ENCODE measurements at regions not wholly inside any gene's neighbourhood (a gene's known extent, or its start where the extent isn't known, plus 50 kb on each side); places are given as distances from the start of the nearest gene placed in this dataset.

DNA sequence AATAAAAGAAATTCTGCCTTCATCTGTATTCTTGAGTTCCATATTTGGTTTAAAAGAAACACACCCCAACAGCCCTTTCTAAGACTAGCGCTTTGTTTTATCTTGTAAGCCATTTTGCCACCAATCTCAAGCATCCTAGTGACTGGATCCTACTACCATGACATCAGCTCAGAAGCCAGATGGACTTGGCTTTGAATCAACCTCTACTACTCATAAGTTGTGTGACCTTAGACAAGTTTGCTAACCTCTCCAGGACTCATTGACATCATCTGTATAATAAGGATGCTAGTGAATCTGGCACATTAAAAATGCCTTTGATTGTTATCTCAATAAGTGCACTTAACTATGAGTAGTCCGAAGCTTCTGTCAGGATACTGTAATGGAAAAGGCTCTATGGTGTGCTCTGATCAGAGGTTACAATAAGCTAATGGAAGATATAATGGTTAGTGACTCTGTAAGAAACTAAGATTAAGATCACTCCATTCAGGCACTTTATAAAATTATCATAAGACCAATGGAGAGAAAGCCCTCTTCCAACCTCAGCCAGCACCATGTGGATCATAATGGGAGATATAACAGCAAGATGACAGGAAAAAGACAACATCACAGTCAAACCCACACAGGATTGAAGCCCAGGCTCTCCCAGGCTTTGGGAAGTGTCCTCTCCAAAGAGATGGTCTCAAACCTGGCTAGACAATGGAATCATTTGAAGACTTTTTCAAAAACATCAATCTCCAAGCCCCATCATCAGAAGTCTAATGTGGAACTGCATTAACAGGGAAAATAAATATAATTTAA lies 180.6 kb upstream of the MIR17HG start:
- DNase-seq (ENCODE audit: low spot score), result no peak

DNA sequence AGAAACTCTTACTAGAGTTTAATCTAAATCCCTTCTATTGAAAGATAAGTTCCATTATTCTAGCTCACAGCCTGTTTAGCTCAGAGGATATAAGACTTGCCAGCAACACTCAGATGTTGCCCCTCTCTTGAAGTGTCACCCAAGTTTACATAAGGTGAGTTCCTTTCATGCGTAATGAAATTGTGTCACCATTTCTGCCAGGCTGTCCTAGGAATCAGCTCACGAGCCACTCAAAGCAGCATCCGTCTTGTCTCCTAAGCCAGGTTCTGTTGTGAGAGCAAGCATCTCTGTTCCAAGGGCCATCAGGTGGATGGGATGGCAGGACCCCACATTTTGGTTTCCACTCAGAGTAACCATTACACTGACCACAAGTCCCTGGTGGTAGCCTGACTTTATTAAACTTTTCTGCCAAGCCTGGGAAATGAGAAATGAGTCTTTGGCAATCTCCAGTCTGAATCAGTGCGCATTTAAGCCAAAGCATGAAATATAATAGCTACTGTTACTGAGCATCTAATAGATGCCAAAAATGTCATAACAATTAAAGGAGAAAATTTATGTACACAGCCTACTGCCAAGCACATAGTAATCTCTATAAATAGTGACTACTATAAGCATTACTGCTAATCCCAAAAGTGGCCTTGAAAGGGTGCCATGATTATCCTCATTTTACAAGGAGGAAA lies 179.6 kb upstream of the MIR17HG start:
- DNase-seq (ENCODE audit: low spot score), result no peak

DNA sequence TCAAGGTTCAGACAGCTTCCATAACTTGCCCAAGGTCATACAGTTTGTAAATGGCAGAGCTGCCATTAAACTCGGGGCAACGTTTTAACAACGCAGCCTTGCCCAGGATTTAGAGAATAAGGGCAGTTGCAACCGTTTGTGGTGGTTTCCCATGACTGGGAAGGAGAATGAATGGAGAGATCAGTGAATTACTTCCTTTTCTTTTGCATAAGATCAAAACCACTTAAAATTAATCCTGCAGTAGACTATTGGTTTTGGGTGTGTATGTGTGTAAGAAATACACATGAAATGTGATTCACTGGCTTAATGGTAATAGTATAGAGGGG lies 179.1 kb upstream of the MIR17HG start:
- DNase-seq (ENCODE audit: low spot score), result no peak

DNA sequence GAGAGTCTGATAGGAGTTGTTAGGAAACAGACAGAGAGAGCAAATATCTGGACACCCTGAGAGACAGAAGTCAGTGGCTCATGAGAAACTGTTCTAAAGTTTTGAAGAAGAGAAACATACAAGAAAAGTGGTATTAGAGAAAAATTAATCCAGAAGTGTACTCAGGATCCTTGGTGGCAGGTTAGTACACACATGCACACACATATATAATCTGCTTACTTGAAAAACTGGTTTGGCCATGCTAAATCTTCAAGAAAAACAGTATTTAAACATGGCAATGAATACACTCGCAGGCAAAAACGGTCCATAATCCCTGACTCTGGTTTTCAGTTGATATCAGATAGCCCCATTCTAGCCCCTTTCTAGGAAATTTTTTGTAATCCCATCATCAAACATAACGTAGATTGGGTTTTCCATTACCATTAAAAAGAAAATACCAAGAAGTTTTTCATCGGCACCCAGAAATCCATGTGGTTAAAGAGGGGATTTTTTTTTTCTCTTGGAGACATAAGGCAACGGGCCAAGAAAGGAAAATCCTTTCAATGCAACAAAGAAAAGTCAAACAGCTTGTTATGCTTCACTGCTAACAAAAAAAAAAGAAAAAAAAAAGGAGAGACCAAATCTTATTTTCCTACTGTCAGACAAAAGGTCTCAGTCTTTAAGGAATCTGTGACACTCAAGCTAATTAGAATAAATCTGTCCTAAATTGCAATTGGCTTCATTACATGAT lies 178.0 kb upstream of the MIR17HG start:
- DNase-seq (ENCODE audit: low spot score), result no peak

DNA sequence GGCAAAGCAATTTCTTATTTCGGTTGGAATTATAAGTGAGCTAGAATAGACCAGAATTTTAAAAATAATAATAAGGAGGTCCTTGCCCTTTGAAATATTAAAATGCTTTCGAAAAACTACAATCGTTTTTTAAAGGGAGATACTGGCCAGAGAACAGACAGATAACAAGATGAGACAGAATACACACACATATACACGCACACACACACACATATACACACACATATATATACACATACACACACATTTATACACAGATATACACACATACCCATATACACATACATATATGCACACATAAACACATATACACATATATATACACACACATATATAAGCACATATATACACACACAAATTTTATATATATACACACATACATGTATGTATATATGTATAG lies 175.3 kb upstream of the MIR17HG start:
- DNase-seq (ENCODE audit: low spot score), result no peak

DNA sequence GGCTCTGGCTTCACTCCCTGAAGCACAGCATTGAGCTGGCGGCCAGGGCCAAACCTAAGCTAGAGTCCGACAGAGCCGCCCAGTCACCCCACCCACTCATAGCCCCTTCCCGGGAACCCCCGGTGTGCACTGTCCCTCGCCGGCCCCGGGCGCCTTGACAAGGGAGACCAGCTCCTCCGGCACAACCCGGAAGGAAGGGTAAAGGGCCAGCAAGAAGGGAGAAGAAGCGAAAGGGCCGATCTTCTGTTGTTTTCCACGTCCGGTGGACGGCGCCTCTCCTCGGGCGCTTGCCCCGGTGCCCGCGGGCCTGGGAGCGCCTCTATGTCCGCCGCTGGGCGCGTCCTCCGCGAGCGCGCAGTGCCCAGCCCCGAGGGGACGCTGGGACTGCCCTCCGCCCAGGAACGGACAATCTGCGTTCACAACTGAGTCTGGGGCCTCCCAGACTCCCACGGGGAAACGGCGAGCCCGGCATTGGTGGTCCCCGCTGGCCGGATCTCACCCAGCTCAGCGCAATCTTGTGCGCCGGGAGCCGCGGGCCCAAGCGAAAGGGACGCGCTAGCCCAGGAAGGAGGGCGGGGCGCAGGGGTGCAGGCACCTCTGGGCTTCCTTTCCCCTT lies 172.5 kb upstream of the MIR17HG start:
- DNase-seq (ENCODE audit: low spot score), result no peak

DNA sequence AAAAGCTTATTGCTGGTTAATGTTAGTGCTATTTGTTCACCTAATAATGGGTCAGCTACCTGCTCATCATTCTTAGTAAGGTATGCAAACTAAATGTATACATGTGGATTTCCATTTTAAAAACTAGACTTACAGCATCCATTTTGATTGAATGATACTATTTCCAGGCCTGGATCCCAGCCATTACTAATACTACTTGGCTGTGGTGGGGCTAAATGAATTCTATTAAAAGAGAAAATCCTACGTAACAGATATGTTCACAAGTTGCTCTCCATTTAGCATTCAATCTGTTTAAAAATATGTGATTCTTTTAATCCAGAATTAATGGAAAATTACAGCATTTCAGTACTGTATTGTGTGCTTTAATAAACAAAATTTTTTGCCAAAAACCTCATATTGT lies 169.4 kb upstream of the MIR17HG start:
- DNase-seq (ENCODE audit: low spot score), result peak; percentile 42

DNA sequence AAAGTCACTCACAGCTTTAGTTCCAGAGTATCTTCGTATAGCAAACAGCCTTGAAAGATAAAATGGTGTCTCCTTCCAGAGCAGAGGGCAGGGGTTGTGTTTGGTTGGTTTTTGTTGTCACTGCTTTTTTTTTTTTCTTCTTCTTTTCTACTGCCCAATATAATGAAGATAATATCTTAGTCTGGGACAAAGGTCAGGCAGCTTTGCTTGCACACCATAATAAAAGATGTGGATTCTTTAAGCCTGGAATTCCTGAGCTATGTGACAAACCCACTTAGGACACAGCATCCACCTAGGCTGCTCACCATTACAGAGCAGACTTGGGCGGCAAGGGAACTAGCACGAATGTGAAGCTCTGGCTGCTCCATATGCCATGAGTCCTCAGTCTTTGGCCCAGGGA lies 165.6 kb upstream of the MIR17HG start:
- DNase-seq (ENCODE audit: low spot score), result no peak

DNA sequence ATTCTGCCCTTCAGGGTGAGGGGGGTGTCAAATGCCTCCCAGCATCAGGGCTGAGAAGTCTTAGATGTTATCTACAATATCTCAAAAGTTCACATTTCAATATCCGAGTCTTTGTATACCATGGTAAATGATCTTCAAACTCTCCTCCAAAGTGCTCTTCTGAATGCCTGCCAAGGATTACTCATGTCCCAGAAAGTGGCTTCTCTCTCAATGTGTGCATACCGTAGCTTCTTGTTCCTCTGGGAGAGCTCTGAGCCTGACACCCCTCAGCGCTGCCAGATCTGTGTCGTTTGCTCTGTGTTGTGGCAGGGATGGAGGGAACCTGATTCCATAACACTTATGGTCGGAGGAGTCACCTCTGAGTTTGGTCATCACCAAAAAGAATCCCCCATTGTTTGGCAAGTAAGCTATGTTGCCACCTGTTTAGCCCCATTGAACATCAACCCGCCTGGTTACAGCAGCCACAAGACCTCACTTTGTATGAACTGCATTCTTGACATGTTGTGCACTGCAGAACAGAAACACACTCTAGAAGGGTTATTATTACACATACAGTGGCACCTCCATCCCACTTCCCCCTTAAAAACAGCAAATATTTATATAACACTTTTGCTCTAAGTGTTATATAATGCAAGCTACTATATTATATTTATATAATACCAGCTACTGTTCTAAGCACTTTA lies 163.1 kb upstream of the MIR17HG start:
- no peak for DNase-seq (ENCODE audit: low spot score)

DNA sequence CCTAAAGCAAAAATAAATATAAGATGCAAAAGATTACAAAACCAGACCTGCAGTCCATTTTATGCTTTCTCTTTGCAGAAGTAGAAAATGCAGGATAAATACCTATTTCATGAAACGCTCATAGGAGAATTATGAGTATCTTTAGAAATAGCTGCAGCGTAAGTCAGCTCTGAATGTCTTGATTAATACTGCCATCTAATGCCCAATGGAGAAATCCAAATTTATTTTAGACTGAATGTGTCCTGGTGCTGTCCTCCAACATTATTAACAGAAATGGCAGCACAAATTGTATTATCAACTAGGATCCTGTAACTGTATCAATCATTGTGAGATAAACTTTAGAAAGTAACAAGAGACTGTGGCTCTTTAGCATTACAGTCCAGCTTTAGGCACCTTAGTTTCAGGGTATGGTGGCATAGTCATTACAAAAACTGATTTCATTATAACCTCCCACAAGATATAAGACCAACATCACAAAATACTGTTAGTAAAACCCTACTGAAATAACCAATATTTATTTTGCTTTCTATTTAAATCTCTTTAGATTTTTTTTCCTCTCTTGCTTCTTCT lies 162.1 kb upstream of the MIR17HG start:
- peak; percentile 42 for DNase-seq (ENCODE audit: low spot score)

DNA sequence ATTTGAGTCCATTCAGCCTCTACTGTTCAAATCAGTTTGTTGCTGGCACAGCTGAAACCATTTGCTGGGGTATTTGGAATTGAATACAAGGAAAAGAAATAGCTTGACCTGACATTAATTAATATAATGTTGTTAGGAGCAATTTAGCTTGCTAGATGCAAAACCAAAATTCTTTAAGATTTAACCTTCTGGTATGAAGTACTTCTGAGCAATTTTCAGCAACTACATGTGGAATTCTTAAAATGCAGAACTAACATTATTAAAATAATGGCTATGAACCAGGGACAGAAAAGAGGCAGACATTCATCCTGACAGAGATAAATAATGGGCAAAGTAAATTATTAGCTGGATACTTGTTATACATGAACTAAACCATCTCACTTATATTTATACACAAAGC lies 160.0 kb upstream of the MIR17HG start:
- no peak for DNase-seq (ENCODE audit: low spot score)

DNA sequence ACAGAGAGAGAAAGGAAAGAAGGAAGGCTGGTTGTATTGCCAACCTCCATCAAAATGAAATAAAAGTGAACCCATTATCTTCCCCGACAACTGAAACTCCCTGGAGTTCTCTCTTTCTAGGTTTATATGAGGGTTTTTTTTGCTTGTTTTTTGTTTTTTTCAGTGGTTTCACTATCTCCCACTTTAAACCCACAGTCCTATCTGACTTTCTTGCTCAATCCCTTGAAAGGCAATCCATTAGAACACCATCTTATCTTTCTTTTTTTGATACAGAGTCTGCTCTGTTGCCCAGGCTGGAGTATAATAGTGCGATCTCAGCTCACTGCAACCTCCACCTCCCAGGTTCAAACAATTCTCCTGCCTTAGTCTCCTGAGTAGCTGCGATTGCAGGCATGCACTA lies 158.0 kb upstream of the MIR17HG start:
- no peak for DNase-seq (ENCODE audit: low spot score)

DNA sequence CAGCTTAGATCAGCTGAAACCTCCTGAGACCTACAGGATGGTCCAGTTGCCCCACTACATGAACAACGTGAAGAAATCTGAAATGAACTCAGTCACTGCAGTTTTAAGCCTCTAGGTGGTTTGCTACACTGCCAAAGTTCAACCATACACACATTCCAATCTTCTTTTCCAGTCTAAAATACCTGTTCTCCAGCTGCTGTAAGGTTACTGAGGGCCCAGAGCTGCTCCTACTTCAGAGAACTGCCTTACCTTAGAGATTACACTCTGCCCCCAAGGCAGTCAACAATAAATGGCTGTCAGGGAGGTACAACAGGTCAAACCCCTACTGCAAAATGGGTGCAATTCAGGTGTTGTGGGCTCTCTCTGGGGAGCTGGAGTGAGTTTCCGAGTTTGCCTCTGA lies 154.1 kb upstream of the MIR17HG start:
- no peak for DNase-seq (ENCODE audit: low spot score)

DNA sequence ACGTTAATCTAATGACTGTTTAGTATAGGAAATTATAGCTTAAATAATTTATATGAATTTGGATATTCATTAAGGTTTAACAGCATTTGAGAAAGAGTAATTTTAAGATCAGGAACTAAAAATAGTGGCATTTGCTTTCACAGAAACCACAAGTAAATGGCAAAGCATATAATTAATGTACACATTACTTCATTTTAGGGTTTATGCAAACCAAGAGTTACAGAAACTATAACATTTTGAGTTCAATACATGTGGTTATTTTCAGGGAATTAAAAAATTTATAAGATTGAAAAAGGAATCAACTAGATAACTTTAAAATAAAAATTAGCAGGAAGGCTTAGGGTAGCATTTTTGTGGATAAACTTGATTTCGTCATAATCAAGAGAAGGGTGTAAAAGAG lies 151.7 kb upstream of the MIR17HG start:
- DNase-seq (ENCODE audit: low spot score), result no peak

DNA sequence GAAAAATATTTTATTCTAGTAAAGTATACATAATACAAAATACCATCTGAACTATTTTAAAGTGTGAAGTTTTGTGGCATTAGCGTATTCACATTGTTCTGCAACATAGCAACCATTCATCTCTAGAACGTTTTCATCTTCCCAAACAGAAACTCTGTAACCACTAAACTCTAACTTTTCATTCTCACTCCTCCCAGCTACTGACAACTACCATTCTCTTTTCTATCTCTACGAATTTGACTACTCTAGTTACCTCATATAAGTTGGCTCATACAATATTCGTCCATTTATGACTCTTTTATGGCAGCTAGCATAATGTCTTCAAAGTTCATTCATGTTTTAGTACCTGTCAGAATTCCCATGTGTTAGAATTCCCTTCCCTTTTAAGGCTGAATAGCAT lies 150.5 kb upstream of the MIR17HG start:
- DNase-seq (ENCODE audit: low spot score), result no peak

DNA sequence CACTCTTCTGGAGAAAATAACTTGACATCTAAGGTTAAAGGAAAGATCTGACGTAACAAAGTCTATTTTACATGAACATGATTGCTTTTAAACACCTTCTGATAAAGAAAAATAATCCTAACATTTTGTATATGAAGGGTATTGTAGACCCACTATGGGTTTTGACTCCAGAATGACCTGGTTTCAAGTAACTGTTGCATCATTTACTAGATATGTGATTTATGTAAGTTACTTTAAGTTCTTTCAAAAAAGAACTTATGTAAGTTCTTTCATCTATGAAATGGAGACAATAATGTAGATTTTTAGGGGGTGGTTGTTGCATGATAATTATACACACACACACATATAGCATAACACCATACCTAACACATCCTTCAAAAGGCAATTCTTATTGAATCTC lies 147.6 kb upstream of the MIR17HG start:
- no peak for DNase-seq (ENCODE audit: low spot score)

DNA sequence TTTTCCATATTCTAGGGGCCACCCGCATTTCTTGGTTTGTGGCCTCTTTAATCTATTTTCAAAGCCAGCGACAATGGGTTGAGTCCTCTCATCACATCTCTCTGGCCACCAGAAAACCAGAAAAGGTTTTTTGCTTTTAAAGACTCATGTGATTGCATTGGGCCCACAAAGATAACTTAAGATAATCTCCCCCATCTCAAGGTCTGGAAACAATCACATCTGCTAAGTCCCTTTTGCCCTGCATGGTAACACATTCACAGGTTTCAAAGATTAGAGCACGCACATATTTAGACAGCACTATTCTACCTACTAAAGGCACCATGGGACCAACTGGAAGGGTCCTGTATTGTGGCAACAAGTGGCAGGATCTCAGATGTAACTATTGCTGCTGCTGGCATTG lies 147.0 kb upstream of the MIR17HG start:
- no peak for DNase-seq (ENCODE audit: low spot score)

DNA sequence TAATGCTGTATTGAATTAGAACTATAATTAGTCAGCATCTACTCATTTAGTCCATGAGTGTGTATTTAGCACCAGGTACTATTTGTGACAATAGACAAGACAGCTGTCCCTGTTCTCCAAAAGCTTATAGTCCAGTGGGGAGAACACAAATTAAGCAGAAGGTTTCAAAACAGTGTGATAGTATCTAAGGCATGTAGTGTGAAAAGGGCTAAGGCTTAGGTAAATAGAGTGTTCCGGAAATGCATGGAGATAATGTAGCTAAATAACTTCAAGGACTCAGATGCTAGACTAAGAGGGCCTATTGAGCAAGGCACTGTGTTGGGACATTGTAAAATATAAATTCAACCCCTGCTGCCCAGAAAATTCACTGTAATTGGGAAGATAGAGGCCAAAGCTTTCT lies 144.1 kb upstream of the MIR17HG start:
- no peak for DNase-seq (ENCODE audit: low spot score)

DNA sequence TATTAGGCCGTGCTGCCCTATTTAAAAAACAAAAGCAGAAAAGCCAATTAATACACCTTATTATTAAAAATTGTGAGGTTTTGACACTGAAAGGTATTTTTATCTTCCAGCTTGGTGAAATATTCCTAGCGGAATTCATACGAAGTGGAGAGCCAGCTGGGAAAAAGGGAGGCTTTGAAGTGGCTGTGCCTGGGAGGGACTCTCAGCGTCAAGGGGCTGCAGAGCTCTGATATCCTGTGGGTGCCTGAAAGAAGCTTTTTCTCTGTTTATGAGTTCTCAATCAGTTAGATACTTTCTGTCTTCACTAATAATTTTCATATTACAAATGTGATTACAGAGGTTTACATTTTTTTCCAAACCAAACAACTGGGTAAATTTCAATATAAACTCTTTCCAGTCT lies 140.2 kb upstream of the MIR17HG start:
- DNase-seq (ENCODE audit: low spot score), result no peak

DNA sequence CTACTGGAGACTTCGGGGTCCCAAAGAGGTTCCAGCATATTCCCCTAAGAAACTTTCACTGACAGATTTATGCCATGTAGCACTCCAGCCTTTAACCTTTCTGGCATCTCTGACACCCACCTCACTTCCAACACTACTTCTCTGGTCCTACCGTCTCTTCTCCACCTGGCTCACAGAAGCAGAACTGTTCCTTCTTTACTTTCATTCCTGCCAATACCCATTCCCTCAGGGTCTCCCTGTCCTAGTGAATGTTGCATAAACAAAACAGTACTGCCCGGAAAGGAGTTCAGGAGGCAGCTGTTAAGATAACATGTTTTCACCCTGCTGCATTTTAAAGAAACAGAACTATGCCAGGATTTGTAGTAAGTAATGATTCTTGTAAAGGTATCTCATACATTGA lies 136.0 kb upstream of the MIR17HG start:
- no peak for DNase-seq (ENCODE audit: low spot score)

DNA sequence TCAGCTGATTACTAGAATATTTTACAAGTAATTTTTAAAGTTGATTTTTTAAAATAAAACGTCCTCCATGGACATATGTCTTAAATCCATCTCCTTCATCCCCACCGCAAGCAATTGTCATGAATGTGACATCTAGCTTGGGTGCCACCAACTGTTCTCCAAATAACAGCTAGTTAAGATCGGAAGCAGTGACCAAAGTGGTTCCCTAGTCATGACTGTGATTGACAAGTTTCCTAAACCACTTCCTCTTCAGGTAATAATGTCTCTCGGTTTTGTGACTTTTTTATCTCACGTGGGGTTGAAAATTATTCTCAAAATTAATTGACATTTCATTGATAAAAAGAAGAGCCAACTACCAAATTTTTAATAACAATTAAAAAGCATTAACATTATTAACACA lies 135.3 kb upstream of the MIR17HG start:
- no peak for DNase-seq (ENCODE audit: low spot score)

DNA sequence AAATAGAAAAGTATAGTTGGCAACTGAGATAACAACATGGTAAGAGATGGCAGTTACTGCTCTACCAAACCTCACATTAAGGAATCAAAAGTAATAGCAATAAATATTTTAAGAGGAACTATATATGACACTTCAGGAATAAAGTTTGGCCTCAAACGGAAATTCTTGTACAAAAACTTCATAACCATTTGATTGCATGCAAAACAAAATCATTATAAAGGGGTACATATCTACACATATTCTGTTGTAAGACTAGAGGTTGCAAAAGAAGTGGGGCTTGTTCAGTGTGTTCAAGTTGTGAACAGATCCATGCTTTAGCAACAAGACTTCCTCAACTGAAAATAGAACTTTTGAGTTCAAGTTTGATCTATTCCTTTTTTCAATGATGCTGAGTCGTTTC lies 133.5 kb upstream of the MIR17HG start:
- no peak for DNase-seq (ENCODE audit: low spot score)
